ENCODE measurements at regions not wholly inside any gene's neighbourhood (a gene's known extent, or its start where the extent isn't known, plus 50 kb on each side); places are given as distances from the start of the nearest gene placed in this dataset.

DNA sequence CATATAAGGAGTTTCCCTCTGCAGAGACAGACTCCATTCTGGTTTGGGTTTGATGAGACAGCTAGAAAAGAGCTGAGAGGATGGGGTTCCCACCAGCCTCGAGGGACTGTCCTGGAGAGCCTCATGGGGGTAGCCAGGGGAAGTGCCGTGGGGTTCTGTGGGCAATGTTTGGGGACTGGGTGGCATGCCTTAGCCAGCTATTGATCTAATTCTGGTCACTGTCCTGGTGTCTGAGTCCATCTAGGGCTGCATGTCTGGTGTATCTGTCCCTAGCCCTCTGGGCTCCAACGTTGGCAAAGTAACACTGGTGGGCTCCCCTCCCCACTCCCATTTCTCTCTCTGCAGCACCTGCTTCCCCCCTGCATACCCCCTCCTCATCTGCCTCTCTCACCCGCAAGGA is 135.4 kb downstream of the SMIM20 start:
- H3K4me1 ChIP-seq (ENCODE audit: control insufficient read depth, insufficient read depth, low read length): peaks cover 13% of the 10 kb centered on the region; the same call in 1 of the 2 replicates
- H3K4me3 ChIP-seq: no peak overlapping the region
- FAIRE-seq (no peak), DNase-seq (ENCODE audit: low read depth, low spot score) (no peak), ATAC-seq (peak; percentile 21; the same call in 1 of the 3 replicates)
- WGBS (ENCODE audit: insufficient coverage, insufficient replicate concordance, low lambda C conversion rate, missing lambda C conversion rate): 13% methylated on average over 4 of the region's 4 CpGs
- no peak overlapping the region for H3K9ac ChIP-seq (ENCODE audit: control insufficient read depth, insufficient read depth, low read length)
- SMC1A ChIA-PET (ENCODE audit: uncharacterized antibody, unreplicated experiment): interaction anchor here (0.6 to 1.1 kb wide), 4 partner anchors 10 to 283 kb away, joined by 3 to 4 read pairs (median 4); no protein-coding TSS in a partner anchor
- peak; percentile 68 for TF ChIP-seq MEF2B (IDR thresholded peaks at IDR 0.05; ENCODE audit: partially characterized antibody, poor library complexity, severe bottlenecking)
- no peak for TF ChIP-seq NR2C1 (IDR thresholded peaks at IDR 0.05)
- TF ChIP-seq PAX8 (IDR thresholded peaks at IDR 0.05): no peak
- no peak for TF ChIP-seq STAT1 (conservative IDR thresholded peaks at IDR 0.05)
- TF ChIP-seq NBN (IDR thresholded peaks at IDR 0.05): no peak
- TF ChIP-seq POLR2A (IDR thresholded peaks at IDR 0.05; ENCODE audit: low read depth, low read length): no peak
- no peak for TF ChIP-seq HCFC1 (IDR thresholded peaks at IDR 0.05; ENCODE audit: low read length)
- intact Hi-C loops (cut with micrococcal nuclease; ENCODE audit: unreplicated experiment) (no loop called here), in situ Hi-C loops (cut with MboI) (no loop called here)
- POLR2A ChIA-PET: interaction anchor here (0.7 kb wide), 1 partner anchor 907 kb away, joined by 4 read pairs; no protein-coding TSS in a partner anchor
- no peak overlapping the region; the same call in 1 of the 2 replicates for H3K4me2 ChIP-seq (ENCODE audit: control insufficient read depth, insufficient read depth)
- no peaks in the 10 kb centered on the region for H3K36me3 ChIP-seq (ENCODE audit: control insufficient read depth in 2 of 2, insufficient read depth in 2 of 2, low read length in 1 of 2)
- no peaks in the 10 kb centered on the region for H4K20me1 ChIP-seq (ENCODE audit: control insufficient read depth, insufficient read depth)
- no peak overlapping the region for H3K27ac ChIP-seq (ENCODE audit: control insufficient read depth, insufficient read depth)
- RAD21 ChIA-PET (ENCODE audit: unreplicated experiment): interaction anchor here (0.8 kb wide), 2 partner anchors 135 to 361 kb away, joined by 3 read pairs; no protein-coding TSS in a partner anchor
- no peaks in the 10 kb centered on the region; the same call in 2 of the 3 replicates for H3K9me3 ChIP-seq (replicated peaks; ENCODE audit: control insufficient read depth, insufficient read depth, low read length)
- no TSS peak for BruUV-seq (replicated peaks)
- peaks cover 0 to 2% of the 10 kb centered on the region in 2 experiments; a peak in 2 of 4 replicates for H3K27me3 ChIP-seq (replicated peaks in 1 of 2; ENCODE audit: control insufficient read depth in 2 of 2, insufficient read depth in 2 of 2, low read length in 1 of 2)
- no peak overlapping the region; the same call in 1 of the 2 replicates for H2AFZ ChIP-seq (ENCODE audit: control insufficient read depth, low read depth, low read length)
- CTCF ChIA-PET: interaction anchor here (1.0 to 1.8 kb wide), 3 partner anchors 62 to 361 kb away, joined by 3 to 5 read pairs (median 3); no protein-coding TSS in a partner anchor
- H3K79me2 ChIP-seq (ENCODE audit: control insufficient read depth, insufficient read depth, low read length): no peaks in the 10 kb centered on the region

DNA sequence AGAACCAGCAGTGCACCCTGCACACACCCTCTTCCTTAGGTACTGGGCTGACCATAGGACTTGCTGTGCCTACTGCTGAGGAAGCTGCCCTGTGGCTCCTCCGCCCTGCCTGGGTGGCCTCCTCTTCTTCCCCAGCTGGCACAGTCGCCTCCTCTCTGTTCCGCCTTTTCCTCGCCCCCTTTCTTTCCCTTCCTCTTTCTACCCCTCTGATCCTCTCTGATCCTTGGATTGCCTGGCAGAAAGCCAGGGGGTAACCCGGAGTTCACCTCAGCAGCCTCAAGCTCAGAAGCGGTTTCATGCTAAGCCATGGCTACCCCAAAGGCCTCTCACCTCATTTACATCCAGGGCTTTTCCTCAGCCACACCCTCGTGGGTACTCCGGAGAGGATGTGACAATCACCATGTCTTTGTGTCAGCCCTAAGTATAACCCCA is 136.2 kb downstream of the SMIM20 start:
- Histone ChIP-seq H2AFZ (ENCODE audit: control insufficient read depth, low read depth, low read length) (no peak overlapping the region), H3K9me3 (replicated peaks; ENCODE audit: control insufficient read depth, insufficient read depth, low read length) (no peaks in the 10 kb centered on the region; the same call in 2 of the 3 replicates), H3K9ac (ENCODE audit: control insufficient read depth, insufficient read depth, low read length) (no peak overlapping the region), H3K4me2 (ENCODE audit: control insufficient read depth, insufficient read depth) (no peak overlapping the region; the same call in 1 of the 2 replicates), H3K4me1 (ENCODE audit: control insufficient read depth, insufficient read depth, low read length) (peaks cover 13% of the 10 kb centered on the region; the same call in 1 of the 2 replicates), H4K20me1 (ENCODE audit: control insufficient read depth, insufficient read depth) (no peaks in the 10 kb centered on the region), H3K4me3 (no peak overlapping the region), H3K27me3 (replicated peaks in 1 of 2; ENCODE audit: control insufficient read depth in 2 of 2, insufficient read depth in 2 of 2, low read length in 1 of 2) (peaks cover 0 to 2% of the 10 kb centered on the region in 2 experiments; a peak in 1 of 4 replicates), H3K27ac (ENCODE audit: control insufficient read depth, insufficient read depth) (no peak overlapping the region), H3K36me3 (ENCODE audit: control insufficient read depth in 2 of 2, insufficient read depth in 2 of 2, low read length in 1 of 2) (no peaks in the 10 kb centered on the region), H3K79me2 (ENCODE audit: control insufficient read depth, insufficient read depth, low read length) (no peaks in the 10 kb centered on the region)
- in situ Hi-C loops (cut with MboI) (loop anchor here (10.0 kb wide), 1 partner anchor 355 kb away; no protein-coding TSS in a partner anchor), intact Hi-C loops (cut with micrococcal nuclease; ENCODE audit: unreplicated experiment) (no loop called here)
- RAD21 ChIA-PET (ENCODE audit: unreplicated experiment): interaction anchor here (0.8 to 0.9 kb wide), 2 partner anchors 9 to 361 kb away, joined by 3 read pairs; no protein-coding TSS in a partner anchor
- SMC1A ChIA-PET (ENCODE audit: uncharacterized antibody, unreplicated experiment): interaction anchor here (0.6 to 1.5 kb wide), 3 partner anchors 11 to 672 kb away, joined by 3 to 4 read pairs (median 4); no protein-coding TSS in a partner anchor
- no TSS peak for BruUV-seq (replicated peaks)
- WGBS (ENCODE audit: insufficient coverage, insufficient replicate concordance, low lambda C conversion rate, missing lambda C conversion rate): 9% methylated on average over 8 of the region's 8 CpGs
- ATAC-seq (peak; percentile 47; the same call in 2 of the 3 replicates), FAIRE-seq (no peak), DNase-seq (ENCODE audit: low read depth, low spot score) (no peak)
- POLR2A ChIA-PET: interaction anchor here (0.7 kb wide), 1 partner anchor 907 kb away, joined by 4 read pairs; no protein-coding TSS in a partner anchor
- CTCF ChIA-PET: interaction anchor here (0.6 to 1.8 kb wide), 4 partner anchors 11 to 1417 kb away, joined by 3 to 5 read pairs (median 3); no protein-coding TSS in a partner anchor
- peak; percentile 25; the same call in 1 of the 2 replicates for TF ChIP-seq RUNX3 (IDR thresholded peaks at IDR 0.05; ENCODE audit: low read length)
- TF ChIP-seq MEF2A (IDR thresholded peaks at IDR 0.05; ENCODE audit: insufficient read depth, low read depth, low read length): no peak
- TF ChIP-seq, protein P1, sequence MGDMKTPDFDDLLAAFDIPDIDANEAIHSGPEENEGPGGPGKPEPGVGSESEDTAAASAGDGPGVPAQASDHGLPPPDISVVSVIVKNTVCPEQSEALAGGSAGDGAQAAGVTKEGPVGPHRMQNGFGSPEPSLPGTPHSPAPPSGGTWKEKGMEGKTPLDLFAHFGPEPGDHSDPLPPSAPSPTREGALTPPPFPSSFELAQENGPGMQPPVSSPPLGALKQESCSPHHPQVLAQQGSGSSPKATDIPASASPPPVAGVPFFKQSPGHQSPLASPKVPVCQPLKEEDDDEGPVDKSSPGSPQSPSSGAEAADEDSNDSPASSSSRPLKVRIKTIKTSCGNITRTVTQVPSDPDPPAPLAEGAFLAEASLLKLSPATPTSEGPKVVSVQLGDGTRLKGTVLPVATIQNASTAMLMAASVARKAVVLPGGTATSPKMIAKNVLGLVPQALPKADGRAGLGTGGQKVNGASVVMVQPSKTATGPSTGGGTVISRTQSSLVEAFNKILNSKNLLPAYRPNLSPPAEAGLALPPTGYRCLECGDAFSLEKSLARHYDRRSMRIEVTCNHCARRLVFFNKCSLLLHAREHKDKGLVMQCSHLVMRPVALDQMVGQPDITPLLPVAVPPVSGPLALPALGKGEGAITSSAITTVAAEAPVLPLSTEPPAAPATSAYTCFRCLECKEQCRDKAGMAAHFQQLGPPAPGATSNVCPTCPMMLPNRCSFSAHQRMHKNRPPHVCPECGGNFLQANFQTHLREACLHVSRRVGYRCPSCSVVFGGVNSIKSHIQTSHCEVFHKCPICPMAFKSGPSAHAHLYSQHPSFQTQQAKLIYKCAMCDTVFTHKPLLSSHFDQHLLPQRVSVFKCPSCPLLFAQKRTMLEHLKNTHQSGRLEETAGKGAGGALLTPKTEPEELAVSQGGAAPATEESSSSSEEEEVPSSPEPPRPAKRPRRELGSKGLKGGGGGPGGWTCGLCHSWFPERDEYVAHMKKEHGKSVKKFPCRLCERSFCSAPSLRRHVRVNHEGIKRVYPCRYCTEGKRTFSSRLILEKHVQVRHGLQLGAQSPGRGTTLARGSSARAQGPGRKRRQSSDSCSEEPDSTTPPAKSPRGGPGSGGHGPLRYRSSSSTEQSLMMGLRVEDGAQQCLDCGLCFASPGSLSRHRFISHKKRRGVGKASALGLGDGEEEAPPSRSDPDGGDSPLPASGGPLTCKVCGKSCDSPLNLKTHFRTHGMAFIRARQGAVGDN (IDR thresholded peaks at IDR 0.05): no peak
- no peak for TF ChIP-seq KDM1A (IDR thresholded peaks at IDR 0.05; ENCODE audit: borderline replicate concordance)
- TF ChIP-seq SPI1 (IDR thresholded peaks at IDR 0.05; ENCODE audit: borderline replicate concordance, insufficient read depth, low read depth, low read length): peak; percentile 62; the same call in 1 of the 2 replicates
- TF ChIP-seq NFIC (IDR thresholded peaks at IDR 0.05; ENCODE audit: low read depth, low read length): no peak; the same call in 1 of the 2 replicates
- TF ChIP-seq IKZF1 (conservative IDR thresholded peaks at IDR 0.05): peak; percentile 80
- peak; percentile 56 to 65; a peak in 3 of 4 replicates for TF ChIP-seq IKZF2 (IDR thresholded peaks at IDR 0.05)
